ENCODE measurements at regions not wholly inside any gene's neighbourhood (a gene's known extent, or its start where the extent isn't known, plus 50 kb on each side); places are given as distances from the start of the nearest gene placed in this dataset.
"Not testable (repeated sequence)": the region's sequence is repeated elsewhere in the genome, so short reads cannot be mapped to it uniquely, and the experiment has no call there.

GRCh38 chr14:48266201-48266600 lies 590.8 kb upstream of the MDGA2 start:
- not testable (repeated sequence) for DNase-seq (ENCODE audit: low spot score)

DNA sequence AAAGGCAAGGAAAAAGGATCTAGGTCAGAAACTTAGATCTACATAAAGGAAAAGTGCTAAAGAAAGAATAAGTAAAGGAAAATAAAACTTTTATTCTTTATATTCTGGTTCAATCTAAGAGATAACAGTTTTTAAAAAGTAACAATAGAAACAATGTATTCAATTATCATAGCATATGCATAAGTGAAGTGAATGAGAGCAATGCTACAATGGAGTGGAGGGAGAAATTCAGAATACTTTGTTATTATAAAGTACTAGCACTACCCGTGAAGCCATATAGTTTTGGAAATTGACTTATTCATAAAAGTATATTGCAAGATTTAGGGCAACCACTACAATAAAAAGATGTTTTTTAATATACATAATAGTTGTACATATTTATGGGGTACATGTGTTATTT lies 586.0 kb upstream of the MDGA2 start:
- no peak for DNase-seq (ENCODE audit: low spot score)

GRCh38 chr14:48260394-48261295 lies 585.2 kb upstream of the MDGA2 start:
- not testable (repeated sequence) for DNase-seq (ENCODE audit: low spot score)

- DNase-seq (ENCODE audit: low spot score), result not testable (repeated sequence)
Measured at GRCh38 chr14:48259876-48260275, 584.5 kb upstream of the MDGA2 start.

- not testable (repeated sequence) for DNase-seq (ENCODE audit: low spot score)
Measured at GRCh38 chr14:48259232-48259631, 583.8 kb upstream of the MDGA2 start.

DNA sequence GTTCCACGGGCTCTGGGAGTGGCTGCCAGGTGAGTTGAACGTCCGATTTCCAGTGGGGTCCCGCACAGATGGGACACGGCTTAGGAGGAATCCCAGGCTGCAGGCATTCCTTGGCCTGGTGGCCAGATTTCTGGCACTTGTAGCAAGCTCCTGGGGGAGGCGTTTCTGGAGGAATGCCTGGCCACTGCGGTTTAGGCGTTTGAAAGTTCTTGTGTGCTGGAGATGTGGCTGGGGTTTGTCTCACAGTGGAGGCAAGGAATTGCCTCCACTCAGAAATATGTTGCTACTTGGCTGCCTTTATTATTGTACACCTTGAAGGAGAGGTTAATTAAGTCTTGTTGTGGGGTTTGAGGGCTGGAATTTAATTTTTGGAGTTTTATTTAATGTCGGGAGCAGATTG lies 583.3 kb upstream of the MDGA2 start:
- DNase-seq (ENCODE audit: low spot score), result not testable (repeated sequence)

GRCh38 chr14:48253020-48253419 lies 577.6 kb upstream of the MDGA2 start:
- DNase-seq (ENCODE audit: low spot score), result no peak

- DNase-seq (ENCODE audit: low spot score), result no peak
Measured at GRCh38 chr14:48251290-48251689, 575.9 kb upstream of the MDGA2 start.

DNA sequence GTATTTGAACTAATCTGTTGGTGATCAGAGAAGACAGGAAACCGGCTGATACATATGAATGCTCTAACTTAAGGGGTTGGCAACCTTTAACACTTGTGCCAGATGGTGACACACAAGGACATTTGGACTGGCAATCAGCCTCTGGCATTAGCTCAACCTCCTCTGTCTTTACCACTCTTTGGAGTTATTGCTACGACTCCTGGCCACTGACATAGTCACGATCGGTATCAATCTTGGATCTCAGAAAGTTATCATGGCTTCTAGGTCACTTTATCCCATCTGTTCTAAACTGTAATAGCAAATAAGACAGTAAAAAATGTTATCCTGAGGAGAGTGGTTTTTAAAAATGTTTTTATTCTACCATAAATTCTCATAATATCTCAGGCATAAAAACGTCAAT lies 575.2 kb upstream of the MDGA2 start:
- no peak for DNase-seq (ENCODE audit: low spot score)

GRCh38 chr14:48247977-48248376 lies 572.6 kb upstream of the MDGA2 start:
- DNase-seq (ENCODE audit: low spot score), result no peak

GRCh38 chr14:48243900-48244299 lies 568.5 kb upstream of the MDGA2 start:
- DNase-seq (ENCODE audit: low spot score), result no peak

GRCh38 chr14:48229091-48229490 lies 553.7 kb upstream of the MDGA2 start:
- DNase-seq (ENCODE audit: low spot score), result no peak

- no peak for DNase-seq (ENCODE audit: low spot score)
Measured at GRCh38 chr14:48193893-48194292, 518.5 kb upstream of the MDGA2 start.

GRCh38 chr14:48149624-48150023 lies 474.2 kb upstream of the MDGA2 start:
- DNase-seq (ENCODE audit: low spot score), result not testable (repeated sequence)

DNA sequence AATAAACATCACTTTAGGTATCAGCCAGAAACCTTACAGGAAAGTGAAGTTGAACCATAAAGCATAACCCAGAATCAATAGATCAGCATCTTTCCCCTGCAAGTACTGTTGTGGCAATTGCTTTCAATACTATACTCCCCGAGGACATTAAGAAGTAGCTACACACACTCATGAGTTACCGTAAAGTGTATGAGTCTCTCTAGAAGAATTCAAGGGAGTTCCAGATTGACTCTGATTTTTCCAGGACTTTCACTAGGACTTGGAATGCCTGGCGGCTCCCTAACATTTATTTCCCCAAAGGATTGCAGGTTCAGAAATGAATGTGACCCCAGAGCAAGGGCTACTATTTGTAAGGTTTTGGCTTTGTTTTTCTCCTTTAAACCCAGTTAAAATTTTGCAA lies 465.4 kb upstream of the MDGA2 start:
- DNase-seq (ENCODE audit: low spot score), result no peak

- no peak for DNase-seq (ENCODE audit: low spot score)
Measured at GRCh38 chr14:48129472-48129871, 454.1 kb upstream of the MDGA2 start.

- no peak for DNase-seq (ENCODE audit: low spot score)
Measured at GRCh38 chr14:48127674-48128073, 452.3 kb upstream of the MDGA2 start.

DNA sequence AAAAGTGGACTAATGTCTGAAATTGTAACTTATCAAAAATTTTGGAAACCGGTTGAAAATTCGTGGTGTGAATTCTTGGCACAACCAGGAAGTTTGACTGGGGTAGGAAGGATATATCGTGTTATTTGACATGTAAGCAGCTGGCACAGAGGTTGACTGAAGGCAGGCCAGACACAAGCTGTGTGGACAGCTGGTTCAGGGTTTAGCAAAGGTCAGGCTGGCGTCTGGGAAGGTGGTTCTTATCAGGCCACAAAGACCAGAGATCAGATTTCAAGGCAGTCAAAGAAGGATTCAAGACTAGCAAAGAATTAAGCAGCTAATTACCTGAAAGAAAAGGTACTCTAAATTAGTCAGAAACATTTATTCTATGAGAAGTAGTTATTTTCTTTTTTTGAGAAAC lies 450.2 kb upstream of the MDGA2 start:
- DNase-seq (ENCODE audit: low spot score), result no peak

GRCh38 chr14:48113713-48114112 lies 438.3 kb upstream of the MDGA2 start:
- no peak for DNase-seq (ENCODE audit: low spot score)

- DNase-seq (ENCODE audit: low spot score), result no peak
Measured at GRCh38 chr14:48111151-48111550, 435.7 kb upstream of the MDGA2 start.

GRCh38 chr14:48107646-48108045 lies 432.2 kb upstream of the MDGA2 start:
- no peak for DNase-seq (ENCODE audit: low spot score)

DNA sequence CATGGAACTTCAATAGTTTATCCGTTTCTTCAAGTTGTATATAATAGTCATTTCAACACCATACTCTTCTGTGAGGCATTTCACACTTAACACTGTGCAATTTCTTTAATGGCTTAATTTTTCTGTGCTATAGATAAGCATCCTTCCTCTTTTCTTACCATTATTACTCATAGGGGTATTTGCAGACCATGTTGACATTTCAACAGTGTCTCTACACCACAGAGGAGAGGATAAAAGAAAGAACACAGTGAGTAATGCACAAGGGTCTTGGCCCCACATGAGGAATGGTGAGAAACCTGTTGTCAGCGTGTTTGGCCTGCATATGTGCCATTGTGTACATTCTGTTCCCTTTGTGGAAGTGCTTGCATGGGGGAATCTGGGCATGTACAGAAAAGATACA lies 421.5 kb upstream of the MDGA2 start:
- no peak for DNase-seq (ENCODE audit: low spot score)

GRCh38 chr14:48086516-48086915 lies 411.1 kb upstream of the MDGA2 start:
- DNase-seq (ENCODE audit: low spot score), result no peak

DNA sequence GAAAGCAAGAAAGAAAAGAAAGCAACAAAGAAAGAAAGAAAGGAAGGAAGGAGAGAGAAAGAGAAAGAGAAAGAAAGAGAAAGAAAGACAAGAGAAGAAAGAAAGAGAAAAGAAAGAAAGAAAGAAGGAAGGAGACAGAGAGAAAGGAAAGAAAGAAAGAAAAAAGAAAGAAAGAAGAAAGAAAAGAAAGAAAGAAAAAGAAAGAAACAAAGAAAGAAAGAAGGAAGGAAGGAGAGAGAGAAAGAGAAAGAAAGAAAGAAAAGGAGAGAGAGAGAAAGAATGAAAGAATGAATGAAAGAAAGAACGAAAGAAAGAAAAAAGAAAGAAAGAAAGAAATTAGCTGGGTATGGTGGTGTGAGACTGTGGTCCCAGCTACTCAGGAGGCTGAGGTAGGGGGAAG lies 400.1 kb upstream of the MDGA2 start:
- DNase-seq (ENCODE audit: low spot score), result no peak

Measured in ureter (tissue), 1 donor.